NT2/D1 (cell line): ENCODE measurements at regions not wholly inside any gene's neighbourhood (a gene's known extent, or its start where the extent isn't known, plus 50 kb on each side); places are given as distances from the start of the nearest gene placed in this dataset.

ENCODE experiments used
- SUZ12 ChIP-seq: IDR thresholded peaks from 2 replicates; pipeline ENCODE4 v1.6.1; 2011; ENCODE audit not compliant: insufficient read length, insufficient read depth; ENCODE audit errors: extremely low read depth
- YY1 ChIP-seq: IDR thresholded peaks from 2 replicates; pipeline ENCODE4 v1.6.1; 2011; ENCODE audit not compliant: insufficient read length, insufficient read depth
- ZNF274 ChIP-seq: IDR thresholded peaks from 2 replicates; pipeline ENCODE4 v1.6.1; 2011; ENCODE audit warnings: mild to moderate bottlenecking, low read depth, low read length

GRCh38 chr2:39849982-39850526 is 71.0 kb upstream of the THUMPD2 start:
- TF ChIP-seq SUZ12 (no peak), YY1 (no peak), ZNF274 (no peak)
